Ovary (tissue), 3 donors: ENCODE measurements at regions not wholly inside any gene's neighbourhood (a gene's known extent, or its start where the extent isn't known, plus 50 kb on each side); places are given as distances from the start of the nearest gene placed in this dataset.

Source experiments
- CTCF ChIP-seq, 3 donors: fragments of 450-650 bp in 2 of 3; fragments of 200-600 bp in 1 of 3; IDR thresholded peaks; one replicate each; pipeline versions ENCODE4 v1.5.1 to v1.8.0; 2016 to 2022; ENCODE audit warnings: antibody characterized with exemption in 3 of 3, mild to moderate bottlenecking in 1 of 3
- POLR2A ChIP-seq: fragments of 450-650 bp; IDR thresholded peaks from one replicate; pipeline ENCODE4 v1.6.1; 2017; ENCODE audit warnings: antibody characterized with exemption, mild to moderate bottlenecking, moderate library complexity
- donor health status: DM: no; HTN: no; CAD: no.

- no peak for TF ChIP-seq CTCF (IDR thresholded peaks at IDR 0.05)
- TF ChIP-seq POLR2A: no peak
These were observed 206.3 kb upstream of the CHRNA7 start for GRCh38 chr15:31824024-31824423.
